Thymus (tissue), 11 donors: ENCODE measurements at regions not wholly inside any gene's neighbourhood (a gene's known extent, or its start where the extent isn't known, plus 50 kb on each side); places are given as distances from the start of the nearest gene placed in this dataset.
"Not testable (repeated sequence)": the region's sequence is repeated elsewhere in the genome, so short reads cannot be mapped to it uniquely, and the experiment has no call there.

Experiments
- DNase-seq, 9 donors: peaks; one replicate each; pipeline ENCODE4 v3.0.0-alpha.2; 2013; ENCODE audit warnings: low spot score in 9 of 9, low read depth in 6 of 9, missing footprints in 1 of 9
- H3K27ac ChIP-seq, 2 donors: one replicate each; pipeline ENCODE4 v1.5.1; 2013; ENCODE audit warnings: control low read depth in 1 of 2, low read depth in 1 of 2, low read length in 1 of 2, mild to moderate bottlenecking in 1 of 2, moderate library complexity in 1 of 2
- H3K27me3 ChIP-seq, 2 donors: one replicate each; pipeline ENCODE4 v1.5.1; 2013; ENCODE audit warnings: low read length in 1 of 2; ENCODE audit not compliant: control insufficient read depth in 2 of 2, insufficient read depth in 1 of 2
- H3K36me3 ChIP-seq, 2 donors: one replicate each; pipeline ENCODE4 v1.5.1; 2013; ENCODE audit warnings: low read length in 1 of 2, mild to moderate bottlenecking in 1 of 2, moderate library complexity in 1 of 2; ENCODE audit not compliant: control insufficient read depth in 2 of 2, insufficient read depth in 2 of 2
- H3K4me1 ChIP-seq, 2 donors: one replicate each; pipeline ENCODE4 v1.5.1; 2013; ENCODE audit warnings: low read length in 2 of 2; ENCODE audit not compliant: control insufficient read depth in 2 of 2, insufficient read depth in 2 of 2
- H3K4me3 ChIP-seq, 2 donors: one replicate each; pipeline ENCODE4 v1.5.1; 2013; ENCODE audit warnings: low read length in 2 of 2, control low read depth in 1 of 2, mild to moderate bottlenecking in 1 of 2
- H3K9me3 ChIP-seq, 2 donors: one replicate each; pipeline ENCODE4 v1.5.1; 2013; ENCODE audit warnings: low read length in 1 of 2, mild to moderate bottlenecking in 1 of 2; ENCODE audit not compliant: control insufficient read depth in 2 of 2, insufficient read depth in 1 of 2
- WGBS: extraction: QIAGEN DNeasy Blood & Tissue Kit; methylation state at CpG from one replicate; pipeline ENCODE4 v1.1.7; 2013; 5-methylcytosine and 5-hydroxymethylcytosine counted together
- donor health status: healthy.

GRCh38 chr15:96867992-96868391 is 537.5 kb downstream of the NR2F2 start:
- no peaks in the 10 kb centered on the region for H3K27me3 ChIP-seq
- no peak for DNase-seq
- peaks cover 0 to 9% of the 10 kb centered on the region in 2 donors for H3K9me3 ChIP-seq
- no peaks in the 10 kb centered on the region for H3K36me3 ChIP-seq
- no peaks in the 10 kb centered on the region for H3K4me1 ChIP-seq
- H3K27ac ChIP-seq: no peak overlapping the region
- 78% methylated on average over 8 of the region's 8 CpGs for WGBS
- H3K4me3 ChIP-seq: no peak overlapping the region

DNA sequence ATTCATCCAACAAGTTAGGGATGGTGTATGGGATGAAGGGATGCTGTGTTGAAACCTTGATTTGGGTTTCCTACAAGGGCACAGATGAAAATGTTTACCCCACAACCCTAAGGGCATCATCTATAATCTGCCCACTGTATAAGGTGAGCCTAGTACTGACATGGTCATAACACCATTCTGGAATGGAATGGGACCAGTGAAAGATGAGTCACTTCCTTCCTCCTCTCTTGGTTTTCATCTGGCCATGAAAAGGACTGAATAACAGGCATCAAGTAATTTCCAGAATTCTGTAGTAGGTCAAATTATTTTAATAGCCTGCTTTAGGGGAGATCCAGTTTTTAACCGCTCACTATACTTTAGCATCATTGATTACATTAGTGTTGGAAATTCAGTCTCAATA is 538.6 kb downstream of the NR2F2 start:
- DNase-seq: no peak
- 95% methylated on average over 1 of the region's 1 CpG for WGBS
- H3K4me1 ChIP-seq: no peaks in the 10 kb centered on the region
- no peak overlapping the region for H3K27ac ChIP-seq
- H3K9me3 ChIP-seq: peaks cover 0 to 9% of the 10 kb centered on the region in 2 donors
- no peak overlapping the region for H3K4me3 ChIP-seq
- no peaks in the 10 kb centered on the region for H3K36me3 ChIP-seq
- no peaks in the 10 kb centered on the region for H3K27me3 ChIP-seq

- 66% methylated on average over 1 of the region's 1 CpG for WGBS
- no peak overlapping the region for H3K4me3 ChIP-seq
- no peaks in the 10 kb centered on the region for H3K36me3 ChIP-seq
- no peak for DNase-seq
- H3K9me3 ChIP-seq: peaks cover 0 to 9% of the 10 kb centered on the region in 2 donors
- H3K27me3 ChIP-seq: no peaks in the 10 kb centered on the region
- H3K27ac ChIP-seq: no peak overlapping the region
- H3K4me1 ChIP-seq: no peaks in the 10 kb centered on the region
These were observed 539.3 kb downstream of the NR2F2 start for GRCh38 chr15:96869790-96870189.

DNA sequence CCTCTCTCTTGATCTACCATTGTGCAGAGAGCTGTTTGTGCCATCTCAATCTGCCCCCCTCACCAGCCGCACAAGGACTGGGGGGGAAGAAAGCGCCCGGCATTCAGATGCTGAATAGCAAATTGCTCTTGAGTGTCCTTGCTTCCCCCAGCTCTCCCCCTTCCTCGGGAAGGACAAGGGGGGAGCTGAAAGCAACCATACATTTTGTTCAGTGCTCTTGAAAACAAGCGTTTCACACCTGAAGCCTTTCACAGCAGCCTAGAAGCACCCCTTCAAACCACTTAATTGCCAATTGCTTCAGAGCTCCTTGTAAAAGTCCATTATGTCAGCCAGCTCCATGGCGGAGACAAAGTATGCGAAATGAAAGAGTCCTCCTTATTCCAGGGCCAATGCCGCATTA is 540.1 kb downstream of the NR2F2 start:
- no peak overlapping the region for H3K4me3 ChIP-seq
- no peaks in the 10 kb centered on the region for H3K36me3 ChIP-seq
- H3K4me1 ChIP-seq: no peaks in the 10 kb centered on the region
- DNase-seq: no peak
- H3K9me3 ChIP-seq: peaks cover 0 to 9% of the 10 kb centered on the region in 2 donors
- 75% methylated on average over 8 of the region's 8 CpGs for WGBS
- no peak overlapping the region for H3K27ac ChIP-seq
- H3K27me3 ChIP-seq: no peaks in the 10 kb centered on the region

GRCh38 chr15:96877442-96877841 is 546.9 kb downstream of the NR2F2 start:
- not testable (repeated sequence) for H3K4me3 ChIP-seq, H3K9me3 ChIP-seq, DNase-seq, H3K27ac ChIP-seq, H3K27me3 ChIP-seq, H3K4me1 ChIP-seq, H3K36me3 ChIP-seq
- WGBS: 77% methylated on average over 6 of the region's 6 CpGs

DNA sequence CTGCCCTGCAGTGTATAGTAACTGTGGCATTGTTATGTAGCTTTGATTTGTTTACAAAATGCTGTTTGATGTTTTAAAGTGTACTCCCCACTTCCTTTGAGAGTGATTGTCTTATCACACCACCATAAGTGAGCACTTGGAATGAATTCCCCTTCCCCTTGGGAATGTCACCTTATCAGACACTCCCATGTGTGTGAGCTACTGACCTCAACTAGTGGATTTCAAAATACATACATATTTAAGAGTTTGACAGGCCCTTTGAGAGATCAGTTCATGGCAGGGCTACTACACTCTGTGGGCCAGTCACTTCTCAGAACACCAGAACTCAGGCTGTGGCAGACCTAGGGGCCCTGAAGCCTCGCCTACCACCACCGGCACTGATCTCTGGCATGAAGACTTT is 547.6 kb downstream of the NR2F2 start:
- no peaks in the 10 kb centered on the region for H3K9me3 ChIP-seq
- no peaks in the 10 kb centered on the region for H3K27me3 ChIP-seq
- no peak overlapping the region for H3K27ac ChIP-seq
- DNase-seq: no peak
- H3K36me3 ChIP-seq: no peaks in the 10 kb centered on the region
- H3K4me3 ChIP-seq: no peak overlapping the region
- 98% methylated on average over 2 of the region's 2 CpGs for WGBS
- no peaks in the 10 kb centered on the region for H3K4me1 ChIP-seq

DNA sequence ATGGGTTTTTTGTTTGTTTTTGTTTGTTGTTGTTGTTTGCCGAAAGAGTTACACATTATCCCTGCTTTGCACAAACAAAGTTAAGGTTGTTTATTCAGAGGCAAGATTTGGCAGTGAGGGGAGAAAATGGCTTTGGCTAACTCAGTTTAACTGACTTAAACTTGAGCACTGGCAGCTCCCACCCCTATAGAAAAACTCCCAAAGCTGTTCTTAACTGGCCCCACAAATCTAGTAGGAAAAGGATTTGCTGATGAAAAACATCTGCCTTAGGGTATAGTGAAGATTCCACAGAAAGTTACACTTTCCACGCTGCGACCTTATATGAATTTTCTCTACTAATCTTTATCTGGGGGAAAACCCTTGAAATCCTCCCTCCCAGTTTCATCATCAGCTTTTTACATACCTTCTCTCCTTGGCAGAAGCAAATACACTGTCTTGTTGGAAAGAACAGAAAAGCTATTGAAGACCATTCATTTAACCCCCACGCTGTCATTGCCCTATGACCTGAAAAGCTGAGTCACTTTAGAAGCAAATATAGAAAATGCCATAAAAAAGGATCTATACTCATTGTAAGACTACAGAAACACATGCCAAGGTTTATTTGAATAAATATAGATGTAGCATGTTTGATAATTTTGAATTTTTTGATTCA is 551.7 kb downstream of the NR2F2 start:
- H3K27me3 ChIP-seq: no peaks in the 10 kb centered on the region
- no peaks in the 10 kb centered on the region for H3K36me3 ChIP-seq
- 91% methylated on average over 4 of the region's 4 CpGs for WGBS
- H3K9me3 ChIP-seq: no peaks in the 10 kb centered on the region
- no peak overlapping the region for H3K4me3 ChIP-seq
- H3K4me1 ChIP-seq: no peaks in the 10 kb centered on the region
- DNase-seq: no peak
- H3K27ac ChIP-seq: no peak overlapping the region

DNA sequence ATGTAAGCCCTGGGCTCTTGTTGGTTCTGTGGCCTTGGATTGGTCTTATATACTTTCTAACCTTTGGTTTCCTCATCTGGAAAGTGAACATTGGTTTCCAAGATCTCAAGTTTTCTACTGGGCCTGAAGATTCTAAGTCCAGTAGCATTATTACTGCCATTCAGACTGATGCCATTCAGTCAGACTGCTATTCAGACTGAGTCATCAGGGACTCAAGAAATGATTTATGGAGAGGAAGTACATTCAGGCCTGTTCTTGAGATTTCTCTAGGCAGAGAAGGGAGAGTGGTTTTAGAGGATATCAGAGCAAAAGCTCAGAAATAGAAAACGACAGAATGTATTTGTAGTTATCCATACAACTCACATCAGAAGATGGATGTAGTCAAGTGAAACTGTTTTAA is 557.2 kb downstream of the NR2F2 start:
- no peaks in the 10 kb centered on the region for H3K27me3 ChIP-seq
- 22% methylated on average over 1 of the region's 1 CpG for WGBS
- H3K9me3 ChIP-seq: no peaks in the 10 kb centered on the region
- H3K36me3 ChIP-seq: no peaks in the 10 kb centered on the region
- no peak overlapping the region for H3K27ac ChIP-seq
- H3K4me3 ChIP-seq: no peak overlapping the region
- DNase-seq: no peak
- H3K4me1 ChIP-seq: no peaks in the 10 kb centered on the region

DNA sequence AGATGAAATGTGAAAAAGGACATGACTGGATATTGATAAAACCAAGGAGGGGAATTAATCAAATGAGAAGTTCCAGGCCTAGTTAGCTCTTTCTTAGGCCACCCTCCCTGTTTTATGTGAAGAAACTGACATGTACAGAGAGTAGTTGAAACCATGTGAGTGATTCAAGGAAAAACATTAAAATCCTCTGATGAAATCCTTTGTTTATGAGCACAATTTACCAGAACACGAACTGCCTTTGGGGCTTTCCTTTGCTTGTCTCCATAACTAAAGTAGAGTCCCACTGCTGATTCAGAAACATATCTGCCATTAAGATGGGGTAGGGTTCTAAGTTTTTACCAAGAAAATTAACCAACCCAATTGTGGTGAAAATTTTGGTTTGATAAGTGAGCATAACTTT is 558.3 kb downstream of the NR2F2 start:
- Histone ChIP-seq H3K4me3 (no peak overlapping the region), H3K9me3 (no peaks in the 10 kb centered on the region), H3K27ac (no peak overlapping the region), H3K36me3 (no peaks in the 10 kb centered on the region), H3K27me3 (no peaks in the 10 kb centered on the region), H3K4me1 (no peaks in the 10 kb centered on the region)
- 98% methylated on average over 1 of the region's 1 CpG for WGBS
- DNase-seq: no peak
